ENCODE measurements at regions not wholly inside any gene's neighbourhood (a gene's known extent, or its start where the extent isn't known, plus 50 kb on each side); places are given as distances from the start of the nearest gene placed in this dataset.
"Not testable (repeated sequence)": the region's sequence is repeated elsewhere in the genome, so short reads cannot be mapped to it uniquely, and the experiment has no call there.

GRCh38 chr9:65416948-65417347 is 131.9 kb upstream of the FOXD4L5 start:
- not testable (repeated sequence) for DNase-seq

GRCh38 chr9:65414249-65414648 is 129.2 kb upstream of the FOXD4L5 start:
- not testable (repeated sequence) for DNase-seq

- not testable (repeated sequence) for DNase-seq
These were observed 128.4 kb upstream of the FOXD4L5 start for GRCh38 chr9:65413371-65413770.

GRCh38 chr9:65411901-65412300 is 126.9 kb upstream of the FOXD4L5 start:
- DNase-seq: no peak

- no peak for DNase-seq
These were observed 126.3 kb upstream of the FOXD4L5 start for GRCh38 chr9:65411336-65411735.

- DNase-seq: no peak
These were observed 125.9 kb upstream of the FOXD4L5 start for GRCh38 chr9:65410926-65411325.

GRCh38 chr9:65409471-65409980 is 124.5 kb upstream of the FOXD4L5 start:
- no peak for DNase-seq

GRCh38 chr9:65408806-65409205 is 123.8 kb upstream of the FOXD4L5 start:
- not testable (repeated sequence) for DNase-seq

GRCh38 chr9:65406625-65407024 is 121.6 kb upstream of the FOXD4L5 start:
- not testable (repeated sequence) for DNase-seq

- not testable (repeated sequence) for DNase-seq
These were observed 120.8 kb upstream of the FOXD4L5 start for GRCh38 chr9:65405766-65406165.

GRCh38 chr9:65405253-65405652 is 120.2 kb upstream of the FOXD4L5 start:
- DNase-seq: no peak

- no peak for DNase-seq
These were observed 119.4 kb upstream of the FOXD4L5 start for GRCh38 chr9:65404232-65405006.

GRCh38 chr9:65403721-65404120 is 118.7 kb upstream of the FOXD4L5 start:
- DNase-seq: no peak

GRCh38 chr9:65403072-65403471 is 118.1 kb upstream of the FOXD4L5 start:
- not testable (repeated sequence) for DNase-seq

- not testable (repeated sequence) for DNase-seq
These were observed 117.3 kb upstream of the FOXD4L5 start for GRCh38 chr9:65402206-65402870.

- not testable (repeated sequence) for DNase-seq
These were observed 116.5 kb upstream of the FOXD4L5 start for GRCh38 chr9:65401456-65402045.

GRCh38 chr9:65400886-65401285 is 115.9 kb upstream of the FOXD4L5 start:
- no peak for DNase-seq

- DNase-seq: not testable (repeated sequence)
These were observed 113.0 kb upstream of the FOXD4L5 start for GRCh38 chr9:65397763-65398719.

- DNase-seq: not testable (repeated sequence)
These were observed 112.2 kb upstream of the FOXD4L5 start for GRCh38 chr9:65397226-65397625.

- DNase-seq: not testable (repeated sequence)
These were observed 111.6 kb upstream of the FOXD4L5 start for GRCh38 chr9:65396601-65397000.

- DNase-seq: not testable (repeated sequence)
These were observed 110.8 kb upstream of the FOXD4L5 start for GRCh38 chr9:65395789-65396188.

- not testable (repeated sequence) for DNase-seq
These were observed 110.1 kb upstream of the FOXD4L5 start for GRCh38 chr9:65395121-65395520.

All from inflammatory macrophage (primary cell).